Body of pancreas (tissue), 4 donors: ENCODE measurements at regions not wholly inside any gene's neighbourhood (a gene's known extent, or its start where the extent isn't known, plus 50 kb on each side); places are given as distances from the start of the nearest gene placed in this dataset.

Experiments used
- CTCF ChIP-seq, 7 experiments: fragments of 450-650 bp in 4 of 7; fragments of 200-600 bp in 3 of 7; sonication (generic) in 3 of 7; IDR thresholded peaks; one replicate each; pipeline ENCODE4 v1.5.1; 2016 to 2019; ENCODE audit warnings: antibody characterized with exemption in 7 of 7
- POLR2A ChIP-seq, 3 donors: fragments of 450-650 bp; IDR thresholded peaks; one replicate each; pipeline ENCODE4 v1.6.1; 2016; ENCODE audit warnings: antibody characterized with exemption in 3 of 3, mild to moderate bottlenecking in 2 of 3

DNA sequence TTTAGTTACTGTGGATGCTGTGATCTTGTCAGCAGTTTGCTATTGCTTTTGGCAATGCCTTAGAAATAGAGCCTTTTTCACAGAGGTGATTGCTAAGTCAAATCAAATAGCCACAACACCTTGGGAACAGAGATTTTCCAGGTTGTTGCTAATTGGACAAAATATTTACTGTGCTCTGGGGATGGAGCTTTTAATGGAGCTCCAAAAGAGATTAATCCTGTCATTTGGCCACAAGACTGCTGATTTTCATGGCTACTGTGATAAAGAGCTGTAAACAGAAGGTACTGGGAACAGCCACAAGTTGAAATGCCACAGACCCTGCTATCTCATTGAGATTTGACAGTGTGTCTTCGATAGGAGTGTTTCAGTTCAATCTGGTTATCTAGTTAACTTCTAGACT, 1715.2 kb upstream of the ADGRL3 start:
- TF ChIP-seq CTCF (IDR thresholded peaks at IDR 0.05) (no peak), POLR2A (IDR thresholded peaks at IDR 0.05) (no peak)
